HG02623 (cell line): ENCODE measurements at regions not wholly inside any gene's neighbourhood (a gene's known extent, or its start where the extent isn't known, plus 50 kb on each side); places are given as distances from the start of the nearest gene placed in this dataset.
"Not testable (repeated sequence)": the region's sequence is repeated elsewhere in the genome, so short reads cannot be mapped to it uniquely, and the experiment has no call there.

Experiments used
- ATAC-seq: cut with Tn5 transposase; IDR thresholded peaks from one replicate; pipeline ENCODE4 v1.9.1; 2021; ENCODE audit warnings: moderate library complexity; ENCODE audit not compliant: unreplicated experiment

GRCh38 chr6:27178860-27179259 lies 68.6 kb upstream of the PRSS16 start:
- ATAC-seq, result no peak

GRCh38 chr6:27183060-27183832 lies 64.3 kb upstream of the PRSS16 start:
- no peak for ATAC-seq

DNA sequence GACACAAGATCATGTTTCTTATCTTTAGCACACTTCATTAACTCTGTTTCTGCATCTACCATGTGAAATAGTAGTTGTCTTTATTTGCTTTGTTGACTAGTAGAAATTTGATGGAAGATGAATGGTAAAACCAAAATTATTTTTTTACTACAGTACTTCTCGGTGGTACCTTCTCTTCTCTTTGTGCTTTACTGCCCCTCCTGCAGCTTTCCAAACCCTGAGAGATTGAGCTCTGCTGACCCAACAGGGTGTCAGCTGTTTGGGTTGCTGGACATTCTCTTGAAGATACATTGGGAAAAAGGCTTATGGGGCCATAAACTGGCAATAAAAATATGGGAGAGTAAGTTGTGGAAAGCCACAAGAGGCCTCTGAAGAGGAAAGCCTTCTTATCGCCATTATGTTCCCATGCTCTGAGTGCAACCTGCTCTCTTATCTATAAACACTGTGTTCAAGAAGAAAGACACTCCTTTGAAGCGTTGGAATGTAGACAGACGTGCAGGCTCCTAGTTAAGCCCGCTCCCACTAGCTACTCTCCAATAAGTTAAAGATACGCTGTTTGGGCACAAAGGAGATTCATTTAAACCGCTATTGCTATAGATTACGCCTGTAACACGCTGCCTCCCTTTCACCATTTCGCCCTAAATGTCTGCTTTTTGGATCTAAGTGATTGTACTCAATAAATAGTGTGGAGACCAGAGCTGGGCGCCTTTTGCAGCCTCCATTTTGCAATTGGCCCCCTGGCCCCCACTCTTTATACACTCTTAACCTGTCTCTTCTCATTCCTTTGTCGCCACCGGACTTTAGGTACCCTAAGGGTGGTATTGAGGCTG lies 60.1 kb upstream of the PRSS16 start:
- no peak for ATAC-seq

DNA sequence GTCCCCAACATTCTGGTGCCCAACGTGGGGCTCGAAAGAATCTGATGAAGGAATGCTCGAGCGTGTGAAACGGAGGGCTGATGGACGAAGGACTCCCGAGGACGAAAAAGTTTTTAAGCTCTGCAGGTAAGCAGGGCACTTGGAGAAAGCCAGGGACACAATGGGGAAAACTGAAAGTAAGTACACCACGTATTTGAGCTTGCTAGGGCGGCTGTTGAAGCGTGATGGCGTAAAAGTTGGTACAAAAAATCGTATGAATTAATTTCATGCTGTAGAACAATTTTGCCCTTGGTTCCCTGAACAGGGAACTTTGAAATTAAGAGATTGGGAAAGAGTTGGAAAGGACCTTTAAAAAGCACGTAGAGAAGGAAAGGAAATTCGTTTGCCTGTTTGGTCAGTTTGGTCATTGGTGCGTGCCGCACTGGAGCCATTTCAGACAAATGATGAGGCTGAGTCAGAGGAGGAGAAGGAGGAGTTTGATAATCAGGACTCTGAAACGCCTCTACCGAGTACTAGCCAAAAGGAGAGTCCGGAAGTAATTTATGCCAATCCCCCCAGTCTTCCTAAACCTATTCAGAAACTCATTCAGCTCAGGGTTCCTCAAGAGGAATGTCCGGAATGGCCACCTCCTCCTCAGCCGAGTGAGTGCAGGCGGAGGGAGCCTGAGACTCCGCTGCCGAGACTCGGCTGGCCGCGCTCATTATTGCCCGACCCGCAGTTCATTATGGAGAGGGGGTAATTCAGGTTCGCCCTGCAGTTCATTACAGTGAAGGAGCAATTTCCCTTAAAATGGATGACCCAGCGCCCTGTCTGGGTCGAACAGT lies 59.2 kb upstream of the PRSS16 start:
- peak; percentile 80 for ATAC-seq

- peak; percentile 62 for ATAC-seq
These were observed 58.5 kb upstream of the PRSS16 start for GRCh38 chr6:27188885-27189418.

DNA sequence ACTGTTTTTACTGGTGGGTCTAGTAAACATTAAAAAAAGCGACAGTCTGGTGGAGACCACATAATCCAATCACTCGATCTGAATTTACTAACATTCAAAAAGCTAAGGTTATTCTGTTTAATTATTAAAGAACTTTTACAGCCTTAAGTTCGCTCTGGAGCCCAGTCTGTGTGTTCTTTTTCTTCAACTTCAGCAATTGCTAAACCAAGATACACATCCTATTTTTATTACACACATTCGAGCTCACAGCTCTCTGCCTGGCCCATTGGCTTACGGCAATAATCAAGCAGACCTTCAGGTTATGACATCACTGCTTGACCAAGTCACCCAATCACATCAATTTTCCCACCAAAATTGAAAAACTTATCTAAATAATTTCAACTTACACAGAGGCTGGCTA lies 57.4 kb upstream of the PRSS16 start:
- no peak for ATAC-seq

DNA sequence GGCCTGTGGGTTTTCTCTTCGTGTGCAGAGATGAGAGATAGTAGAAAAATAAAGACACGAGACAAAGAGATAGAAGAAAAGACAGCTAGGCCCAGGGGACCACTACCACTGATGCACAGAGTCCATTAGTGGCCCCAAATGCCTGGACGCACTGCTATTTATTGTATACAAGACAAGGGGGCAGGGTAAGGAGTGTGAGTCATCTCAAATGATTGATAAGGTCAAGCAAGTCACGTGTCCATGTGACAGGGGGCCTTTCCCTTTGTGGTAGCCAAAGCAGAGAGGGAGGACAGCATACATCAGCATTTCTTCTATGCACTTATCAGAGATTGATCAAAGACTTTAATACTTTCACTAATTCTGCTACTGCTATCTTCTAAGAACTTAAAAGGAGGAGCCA lies 53.0 kb upstream of the PRSS16 start:
- ATAC-seq, result not testable (repeated sequence)

DNA sequence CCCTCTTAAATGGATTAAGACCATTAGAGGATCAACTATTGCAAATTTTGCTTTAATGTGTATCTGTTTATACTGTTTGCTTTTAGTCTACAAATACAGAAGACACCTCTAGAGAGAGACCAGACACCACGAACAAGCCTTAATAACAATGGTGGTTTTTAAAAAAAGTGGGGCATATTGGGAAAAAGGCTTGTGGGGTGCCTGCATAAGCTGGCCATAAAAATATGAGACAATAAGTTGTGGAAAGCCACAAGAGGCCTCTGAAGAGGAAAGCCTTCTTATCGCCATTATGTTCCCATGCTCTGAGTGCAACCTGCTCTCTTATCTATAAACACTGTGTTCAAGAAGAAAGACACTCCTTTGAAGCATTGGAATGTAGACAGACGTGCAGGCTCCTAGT lies 52.0 kb upstream of the PRSS16 start:
- not testable (repeated sequence) for ATAC-seq
